A673 (cell line): ENCODE measurements at regions not wholly inside any gene's neighbourhood (a gene's known extent, or its start where the extent isn't known, plus 50 kb on each side); places are given as distances from the start of the nearest gene placed in this dataset.

Source experiments
- BruUV-seq: library from RNA; stranded (reverse); fragments of 400-500 nt; replicated peaks from 2 replicates; lab custom pipeline; 2021; lab: Mats Ljungman, UMichigan
- CTCF ChIA-PET: fragments of 300-600 bp; sonication (Branson Sonifier 250); formaldehyde crosslinking; loops from one replicate; lab custom pipeline; 2022; ENCODE audit warnings: antibody characterized with exemption; lab: Charles Lee
- POLR2A ChIA-PET: fragments of 300-600 bp; sonication (Branson Sonifier 250); formaldehyde crosslinking; loops from one replicate; lab custom pipeline; 2022; ENCODE audit warnings: antibody characterized with exemption; ENCODE audit not compliant: low non-redundant PET; lab: Charles Lee
- DNase-seq: peaks from one replicate; pipeline ENCODE4 v3.0.0-alpha.2; 2015; ENCODE audit warnings: low spot score
- H3K27ac ChIP-seq: fragments of 200-600 bp; sonication (generic); 2 replicates; pipeline ENCODE4 v1.5.1; 2016; ENCODE audit warnings: mixed run types, low read depth, mild to moderate bottlenecking, mixed read lengths, antibody characterized with exemption, low read length; ENCODE audit not compliant: poor library complexity, severe bottlenecking
- H3K27me3 ChIP-seq: fragments of 200-600 bp; sonication (generic); replicated peaks from 2 replicates; pipeline ENCODE4 v1.6.1; 2017; ENCODE audit warnings: mixed run types, low read depth, mild to moderate bottlenecking, mixed read lengths, antibody characterized with exemption, low read length; ENCODE audit not compliant: insufficient read depth, poor library complexity
- H3K36me3 ChIP-seq: fragments of 200-600 bp; sonication (generic); 2 replicates; pipeline ENCODE4 v1.6.1; 2016; ENCODE audit warnings: mixed run types, mild to moderate bottlenecking, mixed read lengths, antibody characterized with exemption, low read length; ENCODE audit not compliant: insufficient read depth, poor library complexity, severe bottlenecking
- H3K4me1 ChIP-seq: fragments of 200-600 bp; sonication (generic); 2 replicates; pipeline ENCODE4 v1.6.1; 2017; ENCODE audit warnings: mixed run types, mild to moderate bottlenecking, mixed read lengths, antibody characterized with exemption, low read length; ENCODE audit not compliant: insufficient read depth, poor library complexity, severe bottlenecking
- H3K4me3 ChIP-seq: fragments of 200-600 bp; sonication (generic); 2 replicates; pipeline ENCODE4 v1.5.1; 2016; ENCODE audit warnings: low read depth, mixed run types, mild to moderate bottlenecking, mixed read lengths, low read length; ENCODE audit not compliant: poor library complexity, severe bottlenecking
- H3K9me3 ChIP-seq: fragments of 200-600 bp; sonication (generic); 2 replicates; pipeline ENCODE4 v1.6.1; 2016; ENCODE audit warnings: mixed run types, low read depth, mild to moderate bottlenecking, mixed read lengths, antibody characterized with exemption, low read length; ENCODE audit not compliant: poor library complexity, severe bottlenecking
- CTCF ChIP-seq: fragments of 300-800, 200-600 bp; sonication (generic); conservative IDR thresholded peaks from 2 replicates; pipeline ENCODE4 v1.5.1; 2017; ENCODE audit warnings: low read depth, mild to moderate bottlenecking, antibody characterized with exemption, low read length, moderate library complexity, mixed read lengths
- EZH2 ChIP-seq: fragments of 200-600 bp; sonication (generic); IDR thresholded peaks from 2 replicates; pipeline ENCODE4 v1.6.1; 2017; ENCODE audit warnings: borderline replicate concordance, low read depth, mild to moderate bottlenecking, mixed read lengths, antibody characterized with exemption, low read length; ENCODE audit not compliant: poor library complexity, severe bottlenecking
- intact Hi-C: fragments of 100-400 bp; cut with micrococcal nuclease; formaldehyde crosslinking; loops from one replicate; pipeline ENCODE4 v1.10.0; 2022; ENCODE audit not compliant: unreplicated experiment

- BruUV-seq, result no TSS peak
- no peaks in the 10 kb centered on the region for H3K27me3 ChIP-seq
- peak; percentile 2 for DNase-seq
- CTCF ChIA-PET, result no interaction called here
- TF ChIP-seq CTCF, result no peak
- no peak for TF ChIP-seq EZH2
- no peaks in the 10 kb centered on the region for H3K4me1 ChIP-seq
- H3K36me3 ChIP-seq, result no peaks in the 10 kb centered on the region
- intact Hi-C loops, result no loop called here
- no peak overlapping the region for H3K27ac ChIP-seq
- no peaks in the 10 kb centered on the region for H3K9me3 ChIP-seq
- POLR2A ChIA-PET, result no interaction called here
- no peak overlapping the region for H3K4me3 ChIP-seq
These were observed 105.8 kb upstream of the UNC13C start for GRCh38 chr15:53872410-53872809.

GRCh38 chr15:53869806-53870073 is 108.5 kb upstream of the UNC13C start:
- Histone ChIP-seq H3K36me3 (no peaks in the 10 kb centered on the region), H3K4me3 (no peak overlapping the region), H3K4me1 (no peaks in the 10 kb centered on the region), H3K27ac (no peak overlapping the region), H3K9me3 (no peaks in the 10 kb centered on the region), H3K27me3 (no peaks in the 10 kb centered on the region)
- intact Hi-C loops, result no loop called here
- no TSS peak for BruUV-seq
- no peak for TF ChIP-seq CTCF
- TF ChIP-seq EZH2, result no peak
- ChIA-PET CTCF (no interaction called here), POLR2A (no interaction called here)
- no peak for DNase-seq

GRCh38 chr15:53869044-53869805 is 109.0 kb upstream of the UNC13C start:
- no peaks in the 10 kb centered on the region for H3K9me3 ChIP-seq
- H3K27ac ChIP-seq, result no peak overlapping the region
- intact Hi-C loops, result no loop called here
- no TSS peak for BruUV-seq
- H3K4me1 ChIP-seq, result no peaks in the 10 kb centered on the region
- H3K27me3 ChIP-seq, result no peaks in the 10 kb centered on the region
- TF ChIP-seq EZH2, result no peak
- TF ChIP-seq CTCF, result no peak
- POLR2A ChIA-PET, result no interaction called here
- CTCF ChIA-PET, result no interaction called here
- DNase-seq, result no peak
- H3K4me3 ChIP-seq, result no peak overlapping the region
- no peaks in the 10 kb centered on the region for H3K36me3 ChIP-seq
